ENCODE measurements at regions not wholly inside any gene's neighbourhood (a gene's known extent, or its start where the extent isn't known, plus 50 kb on each side); places are given as distances from the start of the nearest gene placed in this dataset.

GRCh38 chr9:82492274-82492673 is 503.7 kb downstream of the SPATA31D1 start:
- TF ChIP-seq EZH2phosphoT487 (IDR thresholded peaks at IDR 0.05; ENCODE audit: borderline replicate concordance, low read length) (no peak), CTCF (IDR thresholded peaks at IDR 0.05; ENCODE audit: low read depth, low read length, poor library complexity, severe bottlenecking) (no peak)
- H3K9me3 ChIP-seq (ENCODE audit: control insufficient read depth, insufficient read depth, low read length), result no peaks in the 10 kb centered on the region
- H3K36me3 ChIP-seq (ENCODE audit: control insufficient read depth, low read length), result no peaks in the 10 kb centered on the region
- no peak overlapping the region for H3K27ac ChIP-seq (ENCODE audit: low read depth, low read length)
- H3K4me2 ChIP-seq (ENCODE audit: low read length), result no peak overlapping the region
- H3K9me2 ChIP-seq (replicated peaks; ENCODE audit: control insufficient read depth, low read length), result no peaks in the 10 kb centered on the region
- no peaks in the 10 kb centered on the region for H3F3A ChIP-seq (ENCODE audit: control insufficient read depth, insufficient read depth)
- H3K4me3 ChIP-seq (ENCODE audit: low read length), result no peak overlapping the region
- H3K79me2 ChIP-seq (ENCODE audit: control insufficient read depth, low read length), result no peaks in the 10 kb centered on the region
- H4K20me1 ChIP-seq (ENCODE audit: control insufficient read depth, insufficient read depth, low read depth, low read length), result no peaks in the 10 kb centered on the region
- no peaks in the 10 kb centered on the region for H3K4me1 ChIP-seq (ENCODE audit: control insufficient read depth, low read length)
- no peaks in the 10 kb centered on the region for H3K27me3 ChIP-seq (ENCODE audit: control insufficient read depth, low read length)

GRCh38 chr9:82495884-82496777 is 507.6 kb downstream of the SPATA31D1 start:
- Histone ChIP-seq H3K27me3 (ENCODE audit: control insufficient read depth, low read length) (no peaks in the 10 kb centered on the region), H3K4me3 (ENCODE audit: low read length) (no peak overlapping the region), H3K27ac (ENCODE audit: low read depth, low read length) (no peak overlapping the region), H4K20me1 (ENCODE audit: control insufficient read depth, insufficient read depth, low read depth, low read length) (no peaks in the 10 kb centered on the region), H3F3A (ENCODE audit: control insufficient read depth, insufficient read depth) (no peaks in the 10 kb centered on the region), H3K79me2 (ENCODE audit: control insufficient read depth, low read length) (no peaks in the 10 kb centered on the region), H3K36me3 (ENCODE audit: control insufficient read depth, low read length) (no peaks in the 10 kb centered on the region), H3K9me3 (ENCODE audit: control insufficient read depth, insufficient read depth, low read length) (no peaks in the 10 kb centered on the region), H3K4me2 (ENCODE audit: low read length) (no peak overlapping the region), H3K4me1 (ENCODE audit: control insufficient read depth, low read length) (no peaks in the 10 kb centered on the region), H3K9me2 (replicated peaks; ENCODE audit: control insufficient read depth, low read length) (no peaks in the 10 kb centered on the region)
- TF ChIP-seq CTCF (IDR thresholded peaks at IDR 0.05; ENCODE audit: low read depth, low read length, poor library complexity, severe bottlenecking), result no peak

- H4K20me1 ChIP-seq (ENCODE audit: control insufficient read depth, insufficient read depth, low read depth, low read length), result no peaks in the 10 kb centered on the region
- no peaks in the 10 kb centered on the region for H3K79me2 ChIP-seq (ENCODE audit: control insufficient read depth, low read length)
- H3K36me3 ChIP-seq (ENCODE audit: control insufficient read depth, low read length), result no peaks in the 10 kb centered on the region
- H3K9me3 ChIP-seq (ENCODE audit: control insufficient read depth, insufficient read depth, low read length), result no peaks in the 10 kb centered on the region
- no peak overlapping the region for H3K4me2 ChIP-seq (ENCODE audit: low read length)
- H3F3A ChIP-seq (ENCODE audit: control insufficient read depth, insufficient read depth), result no peaks in the 10 kb centered on the region
- H3K4me3 ChIP-seq (ENCODE audit: low read length), result no peak overlapping the region
- no peaks in the 10 kb centered on the region for H3K4me1 ChIP-seq (ENCODE audit: control insufficient read depth, low read length)
- TF ChIP-seq CTCF (IDR thresholded peaks at IDR 0.05; ENCODE audit: low read depth, low read length, poor library complexity, severe bottlenecking) (no peak), EZH2phosphoT487 (IDR thresholded peaks at IDR 0.05; ENCODE audit: borderline replicate concordance, low read length) (no peak)
- H3K27me3 ChIP-seq (ENCODE audit: control insufficient read depth, low read length), result no peaks in the 10 kb centered on the region
- no peaks in the 10 kb centered on the region for H3K9me2 ChIP-seq (replicated peaks; ENCODE audit: control insufficient read depth, low read length)
- H3K27ac ChIP-seq (ENCODE audit: low read depth, low read length), result no peak overlapping the region
These were observed 510.2 kb downstream of the SPATA31D1 start for GRCh38 chr9:82498541-82499317.

All from DOHH2 (cell line).